ENCODE measurements at regions not wholly inside any gene's neighbourhood (a gene's known extent, or its start where the extent isn't known, plus 50 kb on each side); places are given as distances from the start of the nearest gene placed in this dataset.

GRCh38 chr2:138122891-138123290, 158.6 kb downstream of the HNMT start:
- Histone ChIP-seq H3K27me3 (replicated peaks; ENCODE audit: insufficient read depth, low read depth, low read length, poor library complexity) (no peaks in the 10 kb centered on the region), H3K9me3 (ENCODE audit: low read depth, low read length, poor library complexity, severe bottlenecking) (no peaks in the 10 kb centered on the region), H3K4me3 (ENCODE audit: low read depth, low read length, poor library complexity, severe bottlenecking) (no peak overlapping the region), H3K4me1 (ENCODE audit: insufficient read depth, low read length, poor library complexity, severe bottlenecking) (no peaks in the 10 kb centered on the region), H3K27ac (ENCODE audit: low read depth, low read length, poor library complexity, severe bottlenecking) (no peak overlapping the region), H3K36me3 (ENCODE audit: insufficient read depth, low read length, poor library complexity, severe bottlenecking) (no peaks in the 10 kb centered on the region)
- intact Hi-C loops (cut with micrococcal nuclease; ENCODE audit: unreplicated experiment): no loop called here
- BruUV-seq (replicated peaks): no TSS peak
- no peak for DNase-seq (ENCODE audit: low spot score)
- TF ChIP-seq EZH2 (IDR thresholded peaks at IDR 0.05; ENCODE audit: borderline replicate concordance, low read depth, low read length, poor library complexity, severe bottlenecking) (no peak), CTCF (conservative IDR thresholded peaks at IDR 0.05; ENCODE audit: low read depth, low read length) (no peak)
- CTCF ChIA-PET: no interaction called here
- POLR2A ChIA-PET (ENCODE audit: low non-redundant PET): no interaction called here

GRCh38 chr2:138123741-138124140, 159.5 kb downstream of the HNMT start:
- no TSS peak for BruUV-seq (replicated peaks)
- Histone ChIP-seq H3K4me3 (ENCODE audit: low read depth, low read length, poor library complexity, severe bottlenecking) (no peak overlapping the region), H3K9me3 (ENCODE audit: low read depth, low read length, poor library complexity, severe bottlenecking) (no peaks in the 10 kb centered on the region), H3K4me1 (ENCODE audit: insufficient read depth, low read length, poor library complexity, severe bottlenecking) (no peaks in the 10 kb centered on the region), H3K27ac (ENCODE audit: low read depth, low read length, poor library complexity, severe bottlenecking) (no peak overlapping the region), H3K27me3 (replicated peaks; ENCODE audit: insufficient read depth, low read depth, low read length, poor library complexity) (no peaks in the 10 kb centered on the region), H3K36me3 (ENCODE audit: insufficient read depth, low read length, poor library complexity, severe bottlenecking) (no peaks in the 10 kb centered on the region)
- intact Hi-C loops (cut with micrococcal nuclease; ENCODE audit: unreplicated experiment): no loop called here
- TF ChIP-seq EZH2 (IDR thresholded peaks at IDR 0.05; ENCODE audit: borderline replicate concordance, low read depth, low read length, poor library complexity, severe bottlenecking) (no peak), CTCF (conservative IDR thresholded peaks at IDR 0.05; ENCODE audit: low read depth, low read length) (no peak)
- ChIA-PET CTCF (no interaction called here), POLR2A (ENCODE audit: low non-redundant PET) (no interaction called here)
- DNase-seq (ENCODE audit: low spot score): no peak

DNA sequence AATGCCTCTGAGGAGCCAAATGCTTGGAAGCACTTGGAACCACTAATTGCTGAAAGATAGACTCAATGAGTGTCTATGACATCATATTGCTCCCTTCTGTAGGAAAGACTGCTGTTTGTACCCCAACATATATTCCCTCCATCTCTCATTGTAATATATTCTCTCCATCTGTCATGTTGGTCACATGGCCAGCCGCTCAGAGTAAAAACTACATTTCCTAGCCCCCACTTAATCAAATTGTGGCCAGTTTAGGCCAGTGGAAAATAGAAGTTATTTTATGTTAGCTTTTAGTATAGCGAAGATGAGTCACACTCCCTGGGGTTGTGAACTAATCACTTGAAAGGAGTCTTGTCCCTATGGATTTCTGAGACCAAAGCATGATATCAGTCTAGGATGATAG, 160.2 kb downstream of the HNMT start:
- H3K4me3 ChIP-seq (ENCODE audit: low read depth, low read length, poor library complexity, severe bottlenecking): no peak overlapping the region
- no peaks in the 10 kb centered on the region for H3K36me3 ChIP-seq (ENCODE audit: insufficient read depth, low read length, poor library complexity, severe bottlenecking)
- TF ChIP-seq CTCF (conservative IDR thresholded peaks at IDR 0.05; ENCODE audit: low read depth, low read length) (no peak), EZH2 (IDR thresholded peaks at IDR 0.05; ENCODE audit: borderline replicate concordance, low read depth, low read length, poor library complexity, severe bottlenecking) (no peak)
- H3K9me3 ChIP-seq (ENCODE audit: low read depth, low read length, poor library complexity, severe bottlenecking): no peaks in the 10 kb centered on the region
- intact Hi-C loops (cut with micrococcal nuclease; ENCODE audit: unreplicated experiment): no loop called here
- no TSS peak for BruUV-seq (replicated peaks)
- H3K27me3 ChIP-seq (replicated peaks; ENCODE audit: insufficient read depth, low read depth, low read length, poor library complexity): no peaks in the 10 kb centered on the region
- no peak for DNase-seq (ENCODE audit: low spot score)
- H3K27ac ChIP-seq (ENCODE audit: low read depth, low read length, poor library complexity, severe bottlenecking): no peak overlapping the region
- no peaks in the 10 kb centered on the region for H3K4me1 ChIP-seq (ENCODE audit: insufficient read depth, low read length, poor library complexity, severe bottlenecking)
- ChIA-PET CTCF (no interaction called here), POLR2A (ENCODE audit: low non-redundant PET) (no interaction called here)
